ENCODE measurements at regions not wholly inside any gene's neighbourhood (a gene's known extent, or its start where the extent isn't known, plus 50 kb on each side); places are given as distances from the start of the nearest gene placed in this dataset.

GRCh38 chr12:5192726-5193125 lies 149.0 kb downstream of the KCNA5 start:
- TF ChIP-seq CTCF (conservative IDR thresholded peaks at IDR 0.05; ENCODE audit: low read depth, low read length), result no peak
- no peak for TF ChIP-seq EZH2 (IDR thresholded peaks at IDR 0.05; ENCODE audit: low read length, unreplicated experiment)
